Inferior parietal cortex (tissue), 1 donor: ENCODE measurements at regions not wholly inside any gene's neighbourhood (a gene's known extent, or its start where the extent isn't known, plus 50 kb on each side); places are given as distances from the start of the nearest gene placed in this dataset.
A peak's percentile ranks its signal among the peaks of the same experiment; 100 is the strongest.
"Not testable (repeated sequence)": the region's sequence is repeated elsewhere in the genome, so short reads cannot be mapped to it uniquely, and the experiment has no call there.

Source experiments
- DNase-seq: peaks from one replicate; pipeline ENCODE4 v3.0.0-alpha.2; 2016; ENCODE audit errors: extremely low spot score

DNA sequence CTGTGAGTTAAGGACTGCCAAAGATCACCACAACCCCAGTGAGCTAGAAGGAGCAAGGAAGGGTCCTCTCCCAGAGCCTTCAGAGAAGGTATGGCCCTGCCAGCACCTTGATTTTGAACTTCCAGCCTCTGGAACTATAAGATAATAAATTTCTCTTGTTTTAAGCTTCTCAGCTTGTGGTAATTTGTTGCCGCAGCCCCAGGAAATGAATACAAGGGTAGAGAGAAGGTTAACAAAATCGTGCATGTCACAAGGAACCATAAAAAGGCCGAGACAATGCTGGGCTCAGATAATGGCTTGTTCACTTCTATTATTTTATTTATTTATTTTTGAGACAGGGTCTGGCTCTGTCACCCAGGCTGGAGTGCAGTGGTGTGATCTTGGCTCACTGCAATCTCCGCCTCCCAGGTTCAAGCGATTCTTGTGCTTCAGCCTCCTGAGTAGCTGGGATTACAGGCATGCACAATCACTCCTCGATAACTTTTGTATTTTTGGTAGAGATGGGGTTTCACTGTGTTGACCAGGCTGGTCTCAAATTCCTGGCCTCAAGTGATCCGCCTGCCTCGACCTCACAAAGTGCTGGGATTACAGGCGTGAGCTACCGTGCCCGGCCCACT, 71.5 kb downstream of the WSB1 start:
- DNase-seq: not testable (repeated sequence)

DNA sequence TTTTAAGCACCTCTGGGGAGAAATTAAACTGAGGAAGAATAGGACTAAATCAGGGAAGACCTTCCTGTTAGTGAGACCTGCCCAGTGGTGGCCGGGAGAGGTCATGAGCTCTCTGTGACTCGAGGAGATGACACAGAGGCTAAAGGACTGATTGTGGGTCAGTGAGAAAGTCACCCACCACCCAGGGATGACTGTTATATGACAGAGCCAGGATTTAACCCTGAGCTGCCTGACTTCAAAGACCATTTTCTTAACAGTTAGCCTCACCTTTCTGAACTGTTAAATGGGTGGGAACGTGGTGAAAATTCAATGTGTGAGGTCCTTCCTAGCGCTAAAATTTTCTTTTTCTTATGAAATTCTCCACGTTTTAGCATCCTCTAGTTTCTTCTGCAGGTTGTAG, 72.5 kb downstream of the WSB1 start:
- DNase-seq: no peak

DNA sequence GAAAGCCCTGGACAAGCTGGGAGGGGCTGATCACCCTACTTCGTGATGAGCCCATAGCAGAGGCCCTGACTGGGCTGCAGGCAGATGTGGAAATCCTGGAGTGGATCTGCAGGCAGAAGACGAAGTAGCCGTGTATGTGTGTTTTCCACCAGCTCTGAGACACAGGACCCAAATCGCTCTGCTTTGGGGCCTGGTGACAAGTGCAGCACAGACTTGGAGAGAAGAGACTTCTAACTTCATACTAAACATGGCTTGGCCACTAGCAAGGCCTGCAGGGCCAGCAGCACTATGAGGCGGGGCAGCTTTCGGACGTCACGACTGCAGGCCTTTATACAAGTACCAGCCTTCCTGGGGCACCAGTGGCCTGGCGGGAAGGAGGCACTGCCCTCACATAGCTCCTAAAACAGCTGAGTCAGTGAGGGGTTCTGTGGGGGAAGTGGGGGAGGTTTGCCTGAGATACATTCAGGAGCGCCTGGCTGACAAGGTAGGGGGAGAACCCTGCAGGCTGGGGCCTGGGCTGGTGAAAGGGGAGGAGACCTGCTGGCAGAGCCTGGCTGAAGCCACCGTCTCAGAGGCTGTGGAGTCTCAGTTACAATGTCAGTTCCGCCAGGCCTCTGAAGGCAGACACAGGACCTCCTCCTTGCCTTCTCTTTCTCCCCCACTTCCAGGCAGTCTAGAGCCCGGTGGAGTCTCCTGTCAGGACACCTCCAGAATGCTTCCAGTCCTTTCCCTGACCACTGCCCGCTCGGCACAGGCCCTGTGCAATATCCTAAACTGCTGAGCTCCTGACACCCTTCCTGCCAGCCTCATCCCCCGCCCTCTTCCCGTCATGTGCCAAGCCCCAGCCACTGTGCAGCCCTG, 73.4 kb downstream of the WSB1 start:
- no peak for DNase-seq

DNA sequence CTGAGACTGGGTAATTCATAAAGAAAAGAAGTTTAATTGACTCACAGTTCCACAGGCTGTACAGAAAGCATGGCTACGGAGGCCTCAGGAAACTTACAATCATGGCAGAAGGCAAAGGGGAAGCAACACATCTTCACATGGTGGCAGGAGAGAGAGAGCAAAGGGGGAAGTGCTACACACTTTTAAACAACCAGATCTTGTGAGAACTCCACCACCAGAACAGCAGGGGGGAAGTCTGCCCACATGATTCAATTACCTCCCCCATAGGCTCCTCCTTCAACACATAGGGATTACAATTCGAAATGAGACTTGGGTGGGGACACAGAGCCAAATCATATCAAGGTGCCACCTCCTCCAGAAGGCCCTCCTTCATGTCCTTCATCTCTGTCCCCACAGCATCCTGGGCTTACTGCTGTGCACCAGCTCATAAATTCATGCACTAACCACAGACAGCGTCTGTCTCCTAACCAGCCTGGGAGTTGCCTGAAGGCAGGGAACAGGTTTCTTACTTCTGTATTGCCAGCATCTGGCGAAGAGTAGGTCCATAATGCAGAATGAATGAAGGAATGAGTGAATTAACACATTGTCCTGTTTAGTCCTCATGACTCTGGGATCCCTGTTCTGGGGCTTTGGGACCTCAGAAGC, 74.4 kb downstream of the WSB1 start:
- DNase-seq: no peak

DNA sequence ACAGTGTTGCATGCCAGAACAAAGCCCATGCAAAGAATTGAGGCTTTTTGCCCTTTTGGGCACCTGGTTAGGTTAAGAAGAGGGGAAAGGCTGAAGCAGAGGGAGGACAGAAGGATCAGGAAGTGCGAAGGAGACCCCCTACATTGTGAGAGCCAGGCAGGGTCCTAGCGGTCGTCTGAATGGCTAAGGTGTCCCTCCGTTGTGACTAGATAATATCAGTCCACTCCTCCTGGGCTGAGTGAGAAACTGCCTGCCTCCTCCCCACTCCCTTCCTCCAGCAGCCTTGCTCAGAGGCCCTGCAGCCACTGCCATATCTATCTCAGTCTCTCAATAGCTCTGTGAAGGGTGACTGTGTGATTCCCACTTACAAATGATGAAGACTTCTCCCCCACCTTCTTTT, 75.1 kb downstream of the WSB1 start:
- DNase-seq: no peak

DNA sequence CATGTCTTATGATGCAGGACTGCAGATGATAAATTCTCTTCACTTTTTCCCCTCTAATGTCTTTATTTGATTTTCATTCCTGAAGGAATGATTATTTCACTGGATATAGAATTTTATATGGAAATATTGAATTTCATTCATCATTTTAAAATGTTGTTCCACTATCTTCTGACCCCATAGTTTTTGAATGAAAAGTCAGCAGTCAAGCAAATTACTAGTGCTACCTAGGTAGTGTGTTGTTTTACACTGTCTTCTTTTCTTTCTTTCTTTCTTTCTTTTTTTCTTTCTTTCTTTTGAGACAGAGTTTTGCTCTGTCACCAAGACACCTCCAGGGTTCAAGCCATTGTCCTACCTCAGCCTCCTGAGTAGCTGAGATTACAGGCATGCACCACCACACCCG, 76.9 kb downstream of the WSB1 start:
- no peak for DNase-seq

DNA sequence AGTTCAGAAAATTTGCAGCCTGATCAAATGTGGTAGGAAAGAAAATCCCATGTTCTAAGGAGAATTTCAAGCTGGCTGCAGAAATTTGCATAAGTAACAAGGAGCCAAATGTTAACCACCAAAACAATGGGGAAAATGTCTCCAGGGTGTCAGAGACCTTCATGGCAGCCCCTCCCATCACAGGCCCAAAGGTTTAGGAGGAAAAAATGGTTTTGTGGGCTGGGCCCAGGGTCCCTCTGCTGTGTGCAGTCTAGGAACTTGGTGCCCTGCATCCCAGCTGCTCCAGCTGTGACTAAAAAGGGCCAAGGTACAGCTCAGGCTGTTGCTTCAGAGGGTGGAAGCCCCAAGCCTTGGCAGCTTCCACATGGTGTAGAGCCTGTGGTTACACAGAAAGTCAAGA, 79.8 kb downstream of the WSB1 start:
- not testable (repeated sequence) for DNase-seq

DNA sequence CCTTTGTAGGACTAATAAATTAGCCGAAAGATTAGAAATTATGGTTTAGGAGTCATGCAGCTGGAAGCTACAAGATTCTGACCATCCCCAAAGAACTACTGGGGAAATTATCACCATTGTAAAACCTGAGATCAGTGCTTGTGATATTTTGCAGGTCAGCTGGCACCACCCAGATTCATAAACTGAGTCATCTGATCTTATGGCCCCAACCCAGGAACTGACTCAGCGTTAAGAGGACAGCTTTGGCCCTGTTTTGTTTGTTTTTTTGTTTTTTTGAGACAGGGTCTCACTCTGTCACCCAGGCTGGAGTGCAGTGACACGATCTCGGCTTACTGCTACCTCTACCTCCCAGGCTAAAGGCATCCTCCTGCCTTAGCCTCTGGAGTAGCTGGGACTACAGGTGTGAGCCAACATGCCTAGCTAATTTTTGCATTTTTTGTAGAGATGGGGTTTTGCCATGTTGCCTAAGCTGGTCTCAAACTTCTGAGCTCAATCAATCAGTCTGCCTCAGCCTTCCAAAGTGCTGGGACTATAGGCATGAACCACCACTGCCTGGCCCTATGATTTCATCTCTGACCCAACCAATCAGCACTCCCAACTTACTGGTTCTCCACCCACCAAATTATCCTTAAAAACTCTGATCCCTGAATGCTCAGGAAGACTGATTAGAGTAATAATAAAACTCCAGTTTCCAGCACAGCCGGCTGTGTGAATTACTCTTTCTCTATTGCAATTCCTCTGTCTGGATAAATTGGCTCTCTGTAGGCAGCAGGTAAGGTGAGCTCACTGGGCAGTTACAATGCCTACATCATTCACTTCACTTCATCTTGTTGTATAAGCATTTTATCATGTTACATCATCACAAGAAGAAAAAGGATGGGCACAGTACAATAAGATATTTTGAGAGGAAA, 79.4 kb upstream of the KSR1 start:
- no peak for DNase-seq

DNA sequence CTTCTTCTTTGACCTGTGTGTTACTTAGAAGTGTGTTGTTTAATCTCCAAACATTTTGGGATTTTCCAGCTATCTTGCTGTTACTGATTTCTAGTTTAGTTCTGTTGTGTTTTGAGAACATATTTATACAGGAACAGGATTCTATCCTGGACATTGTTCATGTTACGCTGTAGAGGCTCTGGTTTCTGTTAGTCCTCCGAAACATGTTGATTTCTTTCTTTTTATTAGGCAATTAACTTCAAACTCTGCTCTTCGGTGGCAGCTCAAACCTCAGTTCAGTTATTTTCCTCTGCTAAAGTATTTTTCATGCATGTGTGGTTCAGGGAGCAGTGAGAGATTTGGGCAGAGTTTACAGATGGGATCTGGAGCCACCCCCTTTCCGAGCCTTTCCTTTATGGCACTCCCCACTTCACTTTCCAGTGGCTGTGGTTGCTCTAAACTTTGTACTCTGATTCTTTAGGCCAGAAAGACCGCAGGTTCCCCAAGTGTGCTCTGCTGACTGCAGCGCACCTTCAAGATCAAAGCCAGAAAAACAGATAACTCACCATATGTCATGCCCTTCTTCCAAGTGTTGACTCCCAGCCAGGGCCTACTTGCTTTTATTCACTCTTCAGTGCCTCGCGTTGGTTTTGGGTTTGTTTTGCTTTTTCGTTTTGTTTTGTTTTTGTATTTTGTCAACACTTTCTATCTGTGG, 77.6 kb upstream of the KSR1 start:
- DNase-seq: no peak

DNA sequence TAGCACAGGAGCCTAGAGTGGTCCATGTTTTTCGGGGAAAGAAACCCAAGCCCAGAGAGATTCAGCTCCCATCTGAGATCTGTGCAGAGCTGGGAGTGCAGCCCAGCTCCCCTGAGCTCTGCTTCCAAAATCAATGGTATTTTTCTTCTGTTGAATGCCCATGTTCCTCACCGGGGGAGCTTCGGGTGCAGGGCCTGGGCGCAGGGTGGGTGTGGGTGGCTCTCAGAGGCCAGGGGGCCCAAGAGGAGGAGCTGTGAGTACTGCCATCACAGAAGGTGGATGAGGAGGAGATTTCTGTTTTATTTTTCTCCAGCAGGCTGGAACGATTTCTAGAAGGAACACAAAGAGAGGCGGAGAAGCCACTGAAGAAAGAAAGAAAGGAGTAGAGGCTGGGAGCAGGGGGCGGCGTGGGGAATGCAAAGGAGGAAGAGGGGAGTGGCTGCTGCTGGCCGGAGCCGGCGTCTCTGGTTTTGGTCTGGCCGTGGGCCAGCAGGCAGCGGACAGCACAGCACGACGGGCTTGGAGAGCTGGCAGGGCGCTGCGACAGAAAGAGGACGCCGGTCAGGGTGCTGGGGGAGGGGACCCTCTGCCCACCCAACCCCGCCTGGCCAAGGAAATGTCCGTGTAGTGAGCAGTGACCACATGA, 76.2 kb upstream of the KSR1 start:
- DNase-seq: peak; percentile 36

DNA sequence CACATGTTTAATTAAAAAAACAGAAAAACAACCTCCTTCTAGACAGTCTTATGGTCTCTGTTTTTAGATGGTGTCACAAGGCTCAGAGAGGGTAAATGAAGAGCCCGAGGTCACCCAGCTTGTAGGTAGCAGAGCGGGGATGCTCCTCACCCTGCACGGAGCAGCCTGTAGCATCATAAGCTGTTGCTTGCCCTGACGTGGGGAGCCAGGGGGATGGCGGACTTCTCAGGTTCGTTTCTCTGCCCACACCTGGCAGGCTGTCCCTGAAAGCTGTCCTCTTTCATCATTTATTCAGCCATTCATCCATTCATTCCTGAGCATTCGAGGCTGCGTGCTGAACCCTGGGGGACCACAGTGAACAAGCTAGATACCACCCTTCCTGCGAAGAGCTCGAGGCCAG, 75.7 kb upstream of the KSR1 start:
- DNase-seq: no peak

DNA sequence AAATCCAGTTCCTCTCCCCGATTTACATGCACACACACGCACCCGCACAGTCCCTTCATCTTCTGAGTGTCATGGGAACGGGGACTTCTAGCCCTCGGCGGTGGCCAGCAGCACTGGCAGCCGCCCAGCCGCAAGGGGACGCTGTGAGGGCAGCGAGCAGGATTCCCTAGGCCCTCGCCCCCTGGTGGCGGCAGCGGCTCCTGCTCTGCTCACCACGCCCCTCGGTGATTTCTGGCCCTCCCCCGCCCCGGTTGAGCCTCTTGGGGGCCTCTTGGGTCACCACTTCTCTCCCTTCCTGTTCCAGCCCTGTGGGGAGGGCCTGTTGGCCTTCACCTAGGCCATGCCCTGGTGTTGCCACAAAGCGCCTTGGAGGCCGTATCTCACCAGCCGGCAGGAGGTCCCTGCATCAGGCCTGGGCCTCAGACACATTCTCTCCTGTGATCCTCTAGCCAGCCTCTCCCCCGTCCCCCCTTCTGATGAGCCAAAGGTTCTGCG, 75.2 kb upstream of the KSR1 start:
- peak; percentile 50 for DNase-seq

DNA sequence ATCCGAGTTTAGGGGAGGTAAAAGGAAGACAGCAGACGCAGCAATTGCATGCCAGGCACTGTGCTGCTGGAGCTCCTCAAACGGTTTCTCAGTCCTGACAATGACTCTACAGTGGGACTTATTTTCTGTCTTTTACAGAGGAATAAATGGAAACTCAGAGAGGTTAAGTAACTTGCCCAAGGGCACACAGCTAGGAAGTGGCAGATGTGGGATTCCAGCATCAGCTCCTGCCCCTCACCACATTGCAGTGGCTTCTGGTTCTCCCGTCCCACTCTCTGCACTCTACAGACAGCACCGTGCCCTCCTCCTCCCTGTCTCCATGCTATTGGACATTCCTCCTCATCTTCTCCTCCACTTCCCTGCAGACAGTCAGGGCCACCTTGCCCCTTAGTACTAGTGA, 74.2 kb upstream of the KSR1 start:
- no peak for DNase-seq

DNA sequence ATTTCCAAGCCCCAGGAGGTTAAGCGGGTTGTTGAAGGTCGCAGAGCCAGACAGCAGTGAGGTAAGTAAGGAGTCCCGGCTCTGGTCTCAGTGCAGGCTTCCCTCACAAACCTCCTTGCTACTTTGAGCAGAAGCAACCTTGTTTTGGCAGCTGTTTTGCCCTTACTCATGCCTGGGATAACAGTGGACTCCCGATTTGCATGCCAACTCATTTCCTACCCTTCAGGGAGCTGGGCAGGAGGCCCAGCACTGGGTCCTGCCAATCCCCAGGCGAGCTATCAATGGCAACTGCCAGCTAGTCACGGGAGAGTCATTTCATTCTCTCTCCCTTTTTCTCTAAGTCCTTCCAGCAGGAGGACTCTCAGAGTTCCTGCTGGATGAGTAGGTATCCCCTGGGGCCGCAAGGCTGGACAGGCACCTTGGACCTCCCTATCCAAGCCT, 72.0 kb upstream of the KSR1 start:
- DNase-seq: peak; percentile 63

DNA sequence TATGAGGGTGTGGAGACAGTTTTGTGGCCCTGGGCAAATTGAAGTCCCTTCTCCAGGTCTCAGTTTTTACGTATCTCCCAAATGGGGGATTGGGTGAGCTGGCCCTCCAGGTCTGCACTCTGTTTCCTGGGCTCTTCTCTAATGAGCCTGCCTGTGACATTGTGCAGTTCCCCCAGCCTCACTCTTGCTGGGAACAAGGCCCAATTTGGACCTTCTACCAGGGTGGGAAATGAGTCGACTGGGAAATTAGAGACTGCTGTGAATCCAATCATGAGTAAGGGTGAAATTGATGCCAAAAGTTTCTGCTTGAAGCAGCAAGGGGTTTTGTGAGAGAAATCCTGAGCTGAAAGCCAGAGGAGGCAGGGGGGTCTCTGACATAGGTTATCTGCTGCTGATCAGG, 71.5 kb upstream of the KSR1 start:
- DNase-seq: no peak

DNA sequence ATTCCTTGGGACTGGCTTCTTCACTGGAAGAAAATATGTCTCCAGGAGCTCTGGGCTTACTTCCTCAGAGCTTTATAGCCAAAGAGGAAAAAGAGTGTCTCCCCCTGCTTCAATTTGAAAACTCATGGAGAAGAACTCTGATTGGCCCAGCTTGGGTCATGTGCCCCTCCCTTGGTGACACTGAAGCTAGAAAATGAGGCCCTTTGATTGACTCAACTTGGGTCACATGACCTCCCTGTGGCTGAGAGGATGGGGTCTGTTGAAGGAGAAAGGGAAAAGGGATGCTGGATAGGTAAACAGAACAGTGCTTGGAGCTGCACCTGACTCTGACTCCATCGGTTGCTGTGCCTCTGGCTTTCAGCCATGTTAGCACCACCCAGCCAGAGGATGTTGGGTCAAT, 70.6 kb upstream of the KSR1 start:
- no peak for DNase-seq

DNA sequence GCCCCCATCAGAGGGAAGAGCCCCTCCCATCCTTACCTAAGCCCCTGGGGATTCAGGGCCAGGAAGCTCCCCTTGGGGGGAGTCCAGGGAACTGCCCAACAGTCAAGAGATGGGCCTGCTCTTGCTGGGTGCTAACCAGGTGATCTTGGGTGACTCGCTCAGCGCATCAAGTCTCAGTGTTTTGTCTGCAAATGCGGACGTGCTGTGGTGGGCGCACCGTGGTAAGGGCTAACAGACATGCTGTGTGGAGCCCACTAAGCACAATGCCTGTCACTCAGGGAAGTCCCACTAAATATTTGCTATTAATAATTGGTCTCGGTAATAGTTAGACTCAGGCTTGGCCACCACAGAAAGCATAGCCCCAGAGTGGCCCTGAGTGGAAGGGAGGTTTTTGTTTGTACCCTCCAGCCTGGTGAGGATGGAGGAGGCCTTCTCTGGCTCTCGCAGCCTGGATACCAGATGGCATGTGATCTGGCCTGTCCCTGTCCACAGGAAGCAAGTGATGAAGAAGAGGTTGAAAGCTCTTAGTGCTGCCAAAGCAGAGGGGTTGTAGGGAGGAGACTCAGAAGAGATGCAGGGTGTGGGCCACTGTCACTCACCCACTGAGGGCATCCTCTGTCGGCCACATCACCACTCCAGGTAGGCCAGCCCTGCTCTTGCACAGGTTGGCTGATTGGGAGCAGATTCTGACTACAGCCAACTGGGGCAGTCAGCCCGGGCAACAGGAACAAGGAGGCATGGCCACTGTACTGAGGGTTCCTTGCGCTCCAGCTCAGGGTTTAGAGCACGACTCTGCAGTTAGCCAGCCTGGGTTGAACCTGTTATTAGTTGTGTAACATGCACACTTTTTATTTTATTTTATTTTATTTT, 69.8 kb upstream of the KSR1 start:
- DNase-seq: no peak

DNA sequence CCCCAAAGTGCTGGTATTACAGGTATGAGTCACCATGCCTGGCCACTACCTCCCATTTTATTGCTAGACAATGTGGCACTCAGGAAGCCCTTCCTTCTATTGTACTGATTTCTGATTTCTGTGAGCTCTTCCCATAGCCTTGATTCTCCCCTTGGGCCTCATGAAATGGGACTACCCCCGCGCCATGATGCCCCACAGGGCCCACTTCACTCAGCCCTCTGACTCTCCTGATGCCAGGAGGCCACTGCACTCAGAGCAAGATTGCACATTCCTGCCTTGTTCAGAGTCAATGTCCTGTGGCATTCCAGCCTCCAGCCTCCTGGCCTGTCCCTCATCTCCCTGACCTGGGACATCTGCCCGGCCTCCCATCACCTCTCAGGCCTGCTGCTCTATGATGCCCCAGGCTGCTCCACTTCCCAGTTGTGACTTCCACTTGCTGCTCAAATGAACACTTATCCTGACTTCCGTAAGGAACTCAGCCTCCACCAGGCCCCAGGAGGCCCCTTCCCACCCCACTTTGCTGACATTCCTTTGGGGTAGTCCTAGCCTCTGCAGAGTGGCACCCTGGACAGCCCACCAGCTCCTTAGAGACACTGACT, 66.6 kb upstream of the KSR1 start:
- DNase-seq: no peak

DNA sequence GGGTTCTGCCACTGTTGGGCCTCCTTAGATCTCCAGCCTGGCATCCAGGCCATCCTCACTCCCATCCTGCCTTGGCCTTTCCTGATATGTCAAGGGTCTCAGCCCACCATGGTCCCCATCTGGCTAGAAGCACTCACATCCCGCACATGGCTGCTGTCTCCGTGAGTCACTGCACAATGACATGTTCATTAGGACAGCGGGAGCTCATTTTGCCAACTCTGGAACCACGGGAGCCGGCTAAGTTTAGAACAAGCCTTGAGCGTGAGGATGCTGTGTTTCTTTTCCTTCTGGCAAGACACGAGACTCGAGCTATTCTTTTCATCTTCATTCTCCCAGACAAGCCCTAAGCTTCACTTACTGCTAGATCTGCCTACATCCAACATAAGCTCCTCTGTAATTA, 65.7 kb upstream of the KSR1 start:
- peak; percentile 45 for DNase-seq
